HG03280 (cell line): ENCODE measurements at regions not wholly inside any gene's neighbourhood (a gene's known extent, or its start where the extent isn't known, plus 50 kb on each side); places are given as distances from the start of the nearest gene placed in this dataset.

Experiments
- ATAC-seq: cut with Tn5 transposase; IDR thresholded peaks from one replicate; pipeline ENCODE4 v1.9.1; 2021; ENCODE audit warnings: mild to moderate bottlenecking, moderate library complexity; ENCODE audit not compliant: unreplicated experiment

DNA sequence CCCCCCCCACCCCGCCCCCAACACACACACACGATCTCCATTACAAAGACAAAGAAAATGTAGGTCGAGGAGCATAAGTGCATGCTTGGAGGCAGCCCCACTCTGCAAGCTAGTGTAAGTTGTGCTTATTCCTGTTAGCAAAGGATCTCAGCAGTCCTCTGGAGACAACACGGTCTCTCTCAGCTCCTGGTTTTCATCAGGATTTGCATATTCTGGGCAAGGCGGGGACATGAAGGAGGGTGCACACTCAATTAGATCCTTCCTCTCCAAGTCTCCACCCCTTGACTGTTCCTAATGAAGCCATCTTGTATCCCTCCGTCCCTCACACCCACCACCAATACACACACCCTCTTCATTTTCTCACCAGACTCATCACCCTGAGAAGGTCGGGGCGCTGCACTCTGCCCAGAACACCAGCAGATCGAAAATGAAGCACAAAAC, 63.8 kb downstream of the MRPL46 start:
- no peak for ATAC-seq

DNA sequence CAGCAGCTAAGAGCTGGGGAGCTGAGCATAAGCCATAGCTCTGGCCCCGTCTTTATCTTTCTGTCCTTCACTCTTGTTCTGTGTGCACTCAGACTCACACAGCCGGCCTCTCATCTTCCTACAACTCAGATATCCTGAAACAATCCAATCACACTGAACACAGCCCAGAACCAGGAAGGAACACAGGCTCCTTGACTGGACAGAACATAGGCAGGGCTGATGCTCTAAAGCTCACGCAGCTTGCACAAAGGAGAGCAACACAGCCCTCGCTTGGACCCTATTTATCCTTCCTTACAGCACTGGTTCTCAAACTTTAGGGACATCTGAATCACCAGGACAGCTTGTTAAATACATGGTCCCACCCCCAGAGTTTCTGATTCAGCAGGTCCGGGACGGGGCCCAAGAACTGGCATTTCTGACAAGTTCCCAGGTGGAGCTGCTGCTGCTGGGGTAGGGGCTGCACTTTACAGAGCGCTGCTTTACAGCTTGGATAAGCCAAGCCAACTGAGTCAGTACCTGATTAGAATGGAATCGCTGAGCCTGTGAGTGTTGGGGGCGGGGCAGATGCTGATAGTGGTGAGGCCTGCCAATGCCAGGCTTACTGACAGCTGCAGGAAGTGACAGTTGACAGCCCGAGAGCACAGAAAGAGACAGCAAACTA, 65.1 kb downstream of the MRPL46 start:
- no peak for ATAC-seq

DNA sequence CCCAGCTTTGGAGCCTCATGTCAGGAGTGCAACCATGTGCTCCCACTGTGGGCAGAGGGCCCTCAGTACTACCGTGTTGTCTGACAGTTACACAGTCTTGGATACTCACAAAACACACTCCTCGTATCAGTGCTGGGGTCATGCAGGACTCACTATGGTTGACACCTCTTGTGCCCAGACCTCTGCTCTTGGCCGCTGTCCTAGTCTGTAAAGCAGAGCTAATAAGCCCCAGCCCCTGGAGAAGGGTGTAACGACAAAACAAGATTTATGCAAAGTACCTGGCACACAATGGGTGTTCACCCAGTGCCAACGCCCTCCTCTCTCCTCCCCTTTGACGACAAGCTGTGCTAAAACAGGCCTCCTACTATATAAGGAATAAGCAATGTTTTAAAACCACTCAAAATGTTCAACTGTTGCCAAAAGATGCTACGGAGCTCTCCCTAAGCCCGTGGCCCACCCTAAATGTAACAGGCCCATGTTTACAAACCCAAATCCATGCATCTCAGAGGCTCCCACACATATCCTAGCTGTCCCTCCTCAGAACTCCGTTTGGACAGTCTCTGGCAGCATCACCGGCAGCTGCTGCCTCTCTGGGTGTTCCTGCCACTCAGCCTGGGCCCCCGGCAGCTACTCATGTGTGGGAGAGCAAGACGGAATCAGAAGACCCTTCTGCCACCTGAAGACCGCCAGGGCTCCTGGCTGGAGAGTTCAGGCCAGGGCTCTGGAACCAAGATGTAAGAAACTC, 65.8 kb downstream of the MRPL46 start:
- no peak for ATAC-seq

DNA sequence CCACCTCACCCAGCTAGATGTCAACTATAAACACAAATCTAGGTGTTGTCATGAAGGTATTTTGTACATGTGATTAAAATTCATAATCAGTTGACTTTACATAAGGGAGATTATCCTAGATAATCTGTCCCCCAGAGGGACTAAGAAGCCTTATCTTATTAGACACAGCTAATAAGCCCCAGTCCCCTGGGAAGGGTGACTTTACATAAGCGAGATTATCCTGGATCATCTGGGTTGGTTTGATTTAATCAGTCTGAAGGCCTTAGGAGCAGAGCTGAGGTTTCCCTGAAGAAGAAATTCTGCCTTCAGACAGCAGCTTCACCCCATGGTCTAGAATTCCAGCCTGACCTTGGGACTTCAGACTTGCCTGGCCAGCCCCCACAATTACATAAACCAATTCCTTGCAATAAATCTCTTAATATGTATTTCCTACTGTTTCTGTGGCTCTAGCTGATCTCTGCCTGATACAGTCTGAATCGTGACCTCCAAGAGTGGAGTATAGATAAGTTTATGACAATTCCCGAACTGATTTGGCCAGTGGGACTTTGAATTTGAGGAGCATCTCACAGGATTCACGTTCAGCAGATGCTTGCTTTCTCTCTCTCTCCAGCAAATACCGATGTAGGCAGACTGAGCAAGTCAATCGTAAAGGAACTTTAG, 66.5 kb downstream of the MRPL46 start:
- ATAC-seq: no peak

GRCh38 chr15:88400084-88400483, 67.1 kb downstream of the MRPL46 start:
- ATAC-seq: no peak

DNA sequence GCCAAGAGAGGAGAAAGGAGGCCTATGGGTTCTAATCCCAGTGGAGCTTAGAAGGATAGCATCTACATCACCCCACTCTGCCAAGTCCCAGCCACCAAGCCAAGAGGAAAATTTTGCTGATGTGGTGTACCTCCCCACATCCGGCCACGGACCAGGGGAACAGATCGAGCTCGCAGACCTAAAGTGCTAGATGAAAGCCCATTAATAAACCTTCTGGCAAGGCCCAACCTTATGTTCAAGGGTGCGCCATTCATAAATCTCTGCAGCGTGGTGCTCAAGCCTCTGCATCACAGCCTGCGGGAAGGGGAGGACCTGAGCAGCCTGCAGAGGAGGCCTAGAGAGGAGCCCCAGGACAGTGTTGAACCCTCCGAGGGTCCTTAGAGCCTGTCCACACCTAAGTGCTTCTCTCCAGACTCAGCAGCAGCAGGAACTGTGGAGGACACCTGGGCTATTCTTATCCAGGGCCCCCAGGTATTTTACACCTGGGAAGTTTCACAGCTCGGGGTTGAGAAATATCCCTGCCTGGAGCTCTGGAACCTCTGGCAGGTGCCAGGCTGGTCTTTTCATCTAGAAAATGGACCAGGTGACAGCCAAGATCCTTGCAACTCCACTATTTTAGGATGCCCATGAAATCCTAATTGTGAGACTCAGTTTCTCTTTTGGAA, 68.0 kb downstream of the MRPL46 start:
- ATAC-seq: no peak

- ATAC-seq: no peak
Observed at GRCh38 chr15:88398011-88398410, 69.2 kb downstream of the MRPL46 start.

DNA sequence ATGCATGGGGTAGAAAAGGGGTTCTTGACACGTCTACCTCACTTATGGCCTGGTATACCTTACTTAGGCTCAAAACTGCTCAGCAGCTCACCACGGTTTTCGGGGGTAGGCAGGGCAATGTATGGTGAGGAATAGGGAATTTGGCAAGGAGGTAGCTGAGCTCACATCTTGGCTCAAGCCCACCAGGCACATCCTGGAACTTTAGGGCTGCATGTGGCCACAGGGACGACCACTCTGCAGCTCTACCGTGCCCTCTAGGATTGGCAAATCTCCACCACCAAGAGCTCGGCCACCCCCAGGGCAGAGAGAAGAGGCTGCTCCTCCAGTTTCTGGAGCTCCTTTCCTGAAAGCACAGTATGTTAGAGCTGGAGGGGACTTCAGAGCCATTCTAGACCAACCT, 69.7 kb downstream of the MRPL46 start:
- no peak for ATAC-seq

GRCh38 chr15:88395872-88396781, 71.1 kb downstream of the MRPL46 start:
- ATAC-seq: no peak

DNA sequence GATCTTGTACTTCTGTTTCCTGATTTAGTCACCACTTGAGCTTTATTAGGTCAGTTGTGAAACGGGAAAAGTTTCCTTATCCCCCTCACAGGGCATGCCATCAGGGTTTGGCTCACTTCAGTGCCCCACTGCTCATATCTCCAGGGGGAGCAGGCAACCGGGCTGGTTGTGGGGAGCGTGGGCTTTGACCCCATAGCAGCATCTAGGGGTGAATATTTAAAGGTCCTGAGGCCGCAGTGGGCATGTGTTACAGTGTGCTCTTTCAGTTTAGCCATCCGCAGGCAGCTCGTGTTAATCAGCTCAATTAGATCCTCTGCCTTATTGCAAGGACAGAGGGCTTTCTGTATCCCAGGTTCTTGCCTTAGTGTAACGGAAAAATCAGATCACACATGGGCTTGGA, 71.9 kb downstream of the MRPL46 start:
- ATAC-seq: no peak

- ATAC-seq: no peak
Observed at GRCh38 chr15:88394553-88395145, 72.5 kb downstream of the MRPL46 start.

GRCh38 chr15:88393719-88394519, 73.3 kb downstream of the MRPL46 start:
- ATAC-seq: no peak

GRCh38 chr15:88391700-88392099, 75.5 kb downstream of the MRPL46 start:
- no peak for ATAC-seq

DNA sequence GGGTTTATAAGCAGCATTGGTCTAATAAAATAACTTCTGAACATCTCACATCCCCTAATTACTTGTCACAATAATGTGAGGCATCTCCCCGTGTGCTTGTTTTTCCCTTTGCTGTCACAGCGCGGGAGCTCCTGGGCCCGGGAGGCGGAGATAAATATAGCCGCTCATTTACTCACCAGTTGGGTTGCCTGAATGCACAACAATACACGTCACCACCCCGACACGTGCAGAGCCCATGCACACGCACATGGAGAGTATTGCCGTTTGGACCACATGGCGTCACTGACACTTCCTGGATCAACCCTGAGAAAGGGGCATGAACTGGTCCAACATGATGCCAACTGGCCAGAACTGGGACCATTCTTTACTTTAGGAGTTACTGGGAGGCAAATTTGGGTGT, 76.2 kb downstream of the MRPL46 start:
- no peak for ATAC-seq

DNA sequence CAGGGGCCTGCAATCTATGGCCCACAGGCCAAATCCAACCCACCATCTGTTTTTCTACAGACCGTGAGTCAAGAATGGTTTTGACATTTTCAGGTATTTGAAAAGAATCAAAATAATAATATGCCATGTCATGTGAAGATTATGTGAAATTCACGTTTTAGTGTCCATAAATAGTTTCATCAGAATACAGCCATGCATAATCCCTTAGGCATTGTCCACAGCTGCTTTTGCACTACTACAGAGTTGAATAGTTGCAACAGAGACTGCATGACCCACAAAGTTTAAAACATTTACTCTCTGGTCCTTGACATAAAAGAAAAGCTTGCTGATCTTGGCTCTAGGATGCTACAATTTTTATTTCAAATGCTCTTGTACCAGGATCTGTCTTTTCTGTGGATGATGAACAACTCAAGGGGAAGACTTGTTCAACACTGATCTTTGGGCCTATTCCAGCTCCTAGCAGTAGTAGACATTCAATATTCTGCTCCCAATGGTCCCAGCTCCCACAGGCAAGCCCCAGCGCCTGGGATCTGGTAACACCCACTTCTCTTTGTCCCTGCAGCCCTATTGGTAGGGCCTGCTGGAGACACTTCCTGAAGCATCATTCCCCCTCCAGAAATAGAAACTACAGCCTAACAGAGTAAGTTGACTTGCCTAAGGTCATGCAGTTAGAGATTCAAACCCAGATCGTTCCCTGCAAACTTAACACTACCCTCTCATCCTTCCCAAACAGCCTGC, 76.9 kb downstream of the MRPL46 start:
- ATAC-seq: no peak

GRCh38 chr15:88389120-88389519, 78.1 kb downstream of the MRPL46 start:
- no peak for ATAC-seq

DNA sequence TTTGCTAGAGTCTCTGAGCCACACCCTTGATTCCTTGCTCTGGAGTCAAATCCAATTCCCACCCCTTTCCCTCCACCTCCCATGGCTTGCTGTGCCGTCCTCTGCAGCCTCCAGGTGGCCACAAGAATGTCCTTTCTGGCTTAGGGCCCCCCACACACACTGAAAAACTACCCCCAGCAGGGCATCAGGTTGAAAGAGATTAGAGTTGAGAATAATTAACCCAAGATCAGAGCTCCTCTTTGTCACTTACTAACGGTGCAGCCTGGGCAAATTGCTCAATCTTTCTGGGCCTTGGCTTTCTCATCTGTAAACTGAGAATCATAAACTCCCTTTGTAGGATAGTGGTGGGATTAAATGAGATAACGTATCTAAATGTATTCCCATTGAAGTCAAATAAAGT, 78.5 kb downstream of the MRPL46 start:
- ATAC-seq: no peak

DNA sequence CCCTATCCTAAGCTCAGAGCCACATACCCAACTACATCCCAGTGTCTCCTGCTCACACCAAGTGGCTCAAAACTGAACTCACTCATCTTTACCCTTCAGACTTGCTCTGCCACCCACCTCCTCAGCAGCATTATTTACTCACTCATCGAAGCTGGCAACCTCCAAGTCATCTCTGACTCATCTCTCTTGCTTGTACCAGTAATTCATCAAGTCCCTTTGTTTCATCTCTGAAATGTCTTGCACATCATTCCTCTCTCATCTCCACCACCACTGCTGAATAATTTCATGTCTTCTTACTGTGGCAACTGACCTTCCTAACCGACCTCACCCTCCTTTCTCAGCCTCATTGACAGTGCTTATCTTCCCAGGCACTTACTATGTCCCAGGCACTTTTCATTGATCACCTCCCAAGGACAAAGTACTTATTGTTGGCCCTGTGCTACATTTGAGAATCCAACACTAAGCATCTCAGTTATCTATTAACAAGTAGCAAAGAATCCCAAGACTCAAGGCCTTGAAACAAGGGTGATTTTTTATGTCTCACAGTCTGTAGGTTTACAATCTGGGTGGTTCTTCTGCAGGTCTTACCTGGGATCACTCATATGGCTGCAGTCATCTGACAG, 82.0 kb downstream of the MRPL46 start:
- ATAC-seq: no peak
